Right renal pelvis (tissue), 4 donors: ENCODE measurements at regions not wholly inside any gene's neighbourhood (a gene's known extent, or its start where the extent isn't known, plus 50 kb on each side); places are given as distances from the start of the nearest gene placed in this dataset.

Source experiments
- DNase-seq, 4 donors: peaks; one replicate each; pipeline ENCODE4 v3.0.0-alpha.2; 2013; ENCODE audit warnings: low read depth in 4 of 4, low spot score in 3 of 4, missing footprints in 1 of 4

DNA sequence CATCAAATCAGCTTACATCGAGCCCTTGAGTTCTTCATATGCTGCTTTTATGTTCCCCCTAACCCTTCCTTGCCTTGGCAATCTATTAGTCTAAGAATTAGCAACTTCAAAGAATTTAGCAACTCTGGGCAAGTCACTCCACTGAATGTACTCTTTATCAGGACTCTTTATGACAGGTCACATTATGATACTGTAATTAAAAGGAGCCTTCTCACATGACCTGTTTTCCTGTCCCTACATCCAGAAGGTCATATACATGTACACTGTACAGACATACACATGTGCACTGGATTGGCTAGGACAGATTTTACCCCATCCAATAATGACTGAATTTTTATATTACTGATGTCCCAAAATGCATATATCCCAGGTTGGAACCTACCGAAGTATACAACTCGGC, 463.1 kb downstream of the SHQ1 start:
- no peak for DNase-seq

DNA sequence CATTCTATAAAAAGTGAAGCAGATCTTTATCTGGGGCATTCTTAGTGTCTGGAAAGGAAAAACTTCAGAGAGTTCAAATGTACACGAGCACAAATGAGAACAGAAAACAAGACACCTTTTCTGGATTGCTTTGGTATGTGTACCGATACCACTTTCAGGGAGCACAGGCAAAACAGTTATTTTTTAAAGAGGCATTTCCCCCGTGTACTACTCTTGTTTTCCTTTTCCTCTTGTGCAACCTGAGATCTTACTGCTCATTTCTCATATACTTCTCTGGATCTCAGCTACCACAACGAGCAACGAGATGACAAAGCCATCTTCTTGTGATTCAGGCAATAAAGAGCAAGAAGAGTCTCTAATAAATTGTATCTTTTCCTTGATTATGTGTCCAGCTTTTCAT, 463.6 kb downstream of the SHQ1 start:
- DNase-seq, result no peak

DNA sequence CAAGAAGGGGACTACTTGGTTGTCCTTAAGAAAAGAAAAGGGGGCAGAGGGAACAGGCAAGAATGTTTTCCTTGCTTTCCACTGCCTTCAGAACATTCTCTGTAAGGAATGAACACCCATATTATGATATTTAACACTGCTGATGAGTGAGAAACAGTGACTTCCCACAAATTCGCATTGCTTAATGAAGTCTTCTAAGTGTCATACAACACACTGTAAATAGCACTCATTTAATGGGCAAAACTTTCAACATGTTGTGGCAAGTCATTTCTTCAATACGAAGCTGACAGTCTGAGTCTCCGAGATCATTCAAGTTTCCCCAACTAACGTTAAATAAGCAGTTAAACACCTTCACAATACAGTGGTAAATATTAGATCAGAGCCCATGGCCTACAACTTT, 464.4 kb downstream of the SHQ1 start:
- DNase-seq, result no peak

DNA sequence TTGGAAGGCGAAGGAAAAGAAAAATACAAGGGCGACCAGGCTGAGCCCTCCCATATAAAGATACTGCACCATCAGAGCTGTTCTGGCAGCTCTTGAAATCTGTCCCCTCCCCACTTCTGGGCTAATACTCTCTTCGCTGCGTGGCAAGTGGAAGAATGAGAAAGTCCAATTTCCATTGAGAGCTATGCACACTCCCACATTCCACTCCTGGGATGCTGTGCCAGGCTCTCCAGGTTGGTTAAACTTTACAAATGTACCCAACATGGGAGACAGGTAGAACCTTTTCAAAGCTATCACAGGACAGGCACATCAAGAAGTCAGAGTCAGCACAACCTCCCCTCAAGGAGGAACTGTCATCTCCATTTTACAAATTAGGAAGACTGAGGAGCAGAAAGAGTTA, 465.0 kb downstream of the SHQ1 start:
- DNase-seq, result no peak

DNA sequence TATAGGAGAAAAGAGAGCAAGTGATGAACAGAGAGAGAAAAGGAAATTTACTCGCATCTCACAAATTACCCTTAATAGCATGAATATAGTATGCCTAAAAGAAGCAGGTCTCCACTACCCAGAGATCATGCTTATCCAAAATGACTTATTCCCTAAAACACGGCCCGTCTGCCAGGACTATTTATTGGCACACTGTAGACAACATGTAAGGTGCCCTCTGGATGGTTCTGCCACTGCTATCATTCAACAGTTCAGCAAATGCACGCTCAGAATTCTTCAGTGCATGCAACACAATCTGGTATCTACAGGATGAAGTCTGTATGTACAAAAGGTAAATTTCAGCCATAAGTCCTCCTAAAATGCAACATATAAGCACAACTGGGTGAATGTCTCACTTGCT, 465.8 kb downstream of the SHQ1 start:
- no peak for DNase-seq

DNA sequence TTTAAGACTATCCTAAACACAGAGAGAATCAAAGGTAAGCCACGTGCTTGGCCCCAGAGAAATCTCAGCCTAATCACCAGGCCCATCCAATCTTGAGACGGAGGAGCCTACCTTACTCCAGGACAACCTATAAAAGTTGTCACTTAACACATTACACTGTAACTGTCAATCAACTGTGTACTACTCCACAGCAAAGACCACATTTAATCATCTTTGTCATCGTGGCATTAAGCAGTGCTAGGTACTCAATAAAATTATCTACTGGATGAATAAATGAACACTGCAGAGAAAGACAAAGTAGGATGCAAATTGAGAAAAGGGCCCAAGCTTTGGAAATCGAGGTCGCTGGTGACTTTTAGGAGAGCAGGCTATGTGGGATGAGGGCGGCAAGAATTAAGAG, 466.7 kb downstream of the SHQ1 start:
- DNase-seq, result no peak

DNA sequence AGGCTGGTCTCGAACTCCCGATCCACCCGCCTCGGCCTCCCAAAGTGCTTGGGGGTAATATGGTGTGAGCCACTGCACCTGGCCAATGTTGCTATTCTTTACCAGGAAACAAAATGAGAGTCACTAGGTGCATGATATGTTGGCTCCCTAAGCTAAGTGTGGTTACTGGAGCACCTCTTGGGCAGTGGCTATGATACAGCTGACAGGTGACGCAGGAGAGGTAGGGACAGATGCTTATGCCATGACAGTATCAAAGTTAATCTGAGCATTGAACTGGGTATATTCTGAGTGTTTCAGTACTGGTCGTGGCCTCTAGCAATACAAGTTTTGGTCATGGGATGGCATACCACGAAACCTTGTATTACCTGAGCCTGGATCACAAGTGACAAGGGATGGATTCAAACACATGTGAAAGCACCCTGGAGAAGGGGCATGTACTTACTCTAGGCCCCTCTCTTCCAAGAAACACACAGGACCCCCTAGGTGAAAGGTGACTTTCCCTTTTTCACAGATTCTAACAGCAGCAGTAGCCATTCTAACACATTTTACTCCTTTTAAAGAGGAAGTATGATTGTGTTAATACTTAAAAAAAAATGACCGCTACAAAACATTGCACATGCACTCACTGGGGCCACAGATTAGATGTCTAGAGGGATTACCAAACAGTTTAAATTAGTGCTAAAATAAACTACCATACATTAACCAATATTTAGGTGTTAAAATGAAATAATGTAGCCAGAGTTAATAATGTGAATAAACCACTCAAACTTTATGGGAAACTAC, 467.3 kb downstream of the SHQ1 start:
- no peak for DNase-seq

DNA sequence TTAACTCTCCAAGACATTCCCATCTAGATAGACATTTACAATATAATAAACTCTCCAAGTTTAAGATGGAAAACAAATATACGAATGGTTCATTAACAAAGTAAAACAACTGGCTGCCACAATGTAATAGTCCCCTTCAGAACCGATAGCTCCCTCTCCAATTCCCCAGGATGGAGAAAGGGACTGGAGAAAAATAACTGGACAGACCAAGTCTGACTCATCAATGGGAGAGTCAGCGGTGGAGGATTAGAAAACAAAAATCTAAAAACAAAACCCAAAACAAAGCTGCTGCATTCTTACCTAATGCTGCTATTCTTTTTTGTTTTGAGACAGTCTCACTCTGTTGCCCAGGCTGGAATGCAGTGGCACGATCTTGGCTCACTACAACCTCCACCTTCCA, 468.1 kb downstream of the SHQ1 start:
- no peak for DNase-seq

DNA sequence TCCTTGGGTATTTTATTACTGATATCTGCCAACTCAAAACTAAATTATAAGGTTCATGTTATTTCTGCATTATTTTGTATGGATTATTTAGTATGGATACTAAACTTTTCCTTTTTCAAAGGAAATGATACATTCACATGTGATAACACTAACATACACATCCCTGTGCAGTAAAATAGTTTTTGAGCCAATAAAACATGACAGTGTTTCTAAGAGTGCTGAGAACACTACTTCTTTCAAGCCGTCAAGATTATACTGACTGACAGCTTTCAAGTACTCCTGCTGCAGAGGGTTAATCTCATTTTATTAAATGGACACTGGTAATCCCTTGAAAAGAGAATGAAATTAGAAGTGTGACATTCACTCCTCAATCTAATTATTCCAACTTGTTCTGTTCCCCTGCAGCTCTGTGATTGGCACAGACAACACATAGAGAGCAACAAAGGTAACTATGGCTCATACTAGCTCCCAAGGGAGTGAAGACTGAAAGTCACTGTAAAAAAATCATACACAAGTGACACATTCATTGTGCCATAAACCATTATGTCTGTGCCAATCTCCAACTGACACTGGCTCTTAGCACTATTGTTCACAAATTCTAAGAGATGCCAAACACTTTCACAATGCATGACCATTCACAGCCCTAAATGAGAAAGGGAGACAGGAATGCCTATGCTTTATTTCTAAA, 468.6 kb downstream of the SHQ1 start:
- no peak for DNase-seq

DNA sequence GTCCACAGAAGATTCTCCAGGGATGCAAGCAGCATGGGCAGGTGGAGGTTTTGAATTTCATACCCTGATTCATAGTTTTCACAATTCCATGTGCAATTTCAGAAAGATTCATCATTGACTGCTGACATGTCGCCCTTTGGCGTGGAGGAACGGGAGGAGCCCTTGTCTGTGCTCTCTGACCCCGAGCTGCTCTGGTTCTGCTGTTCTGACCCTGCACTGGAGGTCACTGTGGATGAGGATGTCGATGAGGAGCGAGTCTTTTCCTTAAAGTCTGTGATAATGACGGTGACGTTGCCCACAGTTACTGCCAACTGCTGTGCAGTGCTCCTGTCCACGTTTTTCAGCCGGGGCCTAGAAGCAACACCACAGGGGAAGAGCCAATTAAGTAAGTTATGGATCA, 470.0 kb downstream of the SHQ1 start:
- DNase-seq, result no peak

DNA sequence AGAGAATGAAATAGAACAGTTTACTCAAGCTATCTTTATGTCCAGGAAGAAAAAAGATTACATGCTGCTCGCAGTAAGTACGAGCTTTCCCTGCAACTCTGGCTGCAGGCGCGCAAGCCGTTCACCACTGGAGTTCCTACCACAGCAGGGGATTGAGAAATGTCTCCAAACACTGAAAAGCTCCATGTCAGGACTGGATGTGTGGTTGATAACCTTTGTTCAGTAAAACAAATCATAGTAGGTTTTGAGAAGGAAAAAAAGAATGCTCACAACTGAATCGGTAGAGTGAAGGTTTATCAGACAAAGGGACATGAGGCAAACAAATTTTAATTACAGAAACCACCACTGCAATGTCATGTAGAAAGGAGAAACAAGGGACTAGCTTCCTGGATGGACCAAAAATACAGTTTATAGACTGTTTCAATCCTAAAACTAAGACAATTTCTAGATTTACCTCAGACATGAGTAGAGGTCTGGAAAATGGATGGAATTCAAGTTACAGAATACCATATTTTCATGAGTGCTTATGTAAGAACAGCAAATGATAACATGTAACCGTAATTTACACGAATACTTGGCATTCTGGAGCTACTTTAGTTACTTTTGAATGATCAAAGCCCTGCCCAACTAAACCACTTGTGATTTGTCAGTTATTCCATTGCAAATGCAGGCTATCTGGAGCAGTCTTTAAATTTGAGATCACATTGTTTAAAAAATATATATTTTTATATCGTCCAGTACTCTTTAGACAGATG, 471.1 kb downstream of the SHQ1 start:
- DNase-seq, result no peak

DNA sequence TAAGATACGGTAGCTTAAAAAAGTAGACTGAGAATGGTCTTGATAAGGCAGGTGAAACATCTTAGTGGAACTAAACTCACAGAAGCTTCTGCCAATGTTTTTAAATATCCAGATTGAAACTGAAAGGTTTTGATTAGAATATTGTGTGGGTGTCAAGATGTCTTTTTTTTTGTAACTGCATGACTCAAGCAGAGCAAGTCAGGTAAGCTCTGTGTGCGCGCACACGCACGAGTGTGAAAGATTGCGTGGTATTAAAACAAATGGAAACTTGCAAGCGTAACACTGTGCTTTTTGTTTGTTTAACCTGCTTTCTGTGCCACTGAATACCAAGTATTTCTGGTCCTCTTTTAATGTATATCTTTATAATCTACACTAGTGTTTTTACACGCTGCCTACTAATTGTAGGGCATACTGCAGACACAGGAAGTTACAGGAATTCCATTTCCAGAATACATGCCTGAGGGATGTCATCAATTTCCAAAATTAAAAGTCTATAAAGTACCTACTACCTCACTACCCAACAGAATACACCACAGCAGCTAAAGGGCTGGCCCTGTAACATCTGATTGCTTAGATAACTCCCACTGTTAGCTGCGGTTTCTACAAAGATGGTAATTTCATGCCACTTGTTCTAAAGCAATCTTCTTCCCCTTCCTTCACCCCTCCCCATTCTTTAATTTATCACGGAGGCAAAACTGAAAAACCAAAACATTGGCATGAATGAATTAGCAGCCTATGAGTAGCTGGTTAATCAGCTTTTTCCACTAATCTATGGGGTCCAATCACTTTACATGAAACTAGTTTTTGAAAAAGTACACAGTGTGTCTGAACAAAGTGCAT, 472.8 kb downstream of the SHQ1 start:
- DNase-seq, result no peak

DNA sequence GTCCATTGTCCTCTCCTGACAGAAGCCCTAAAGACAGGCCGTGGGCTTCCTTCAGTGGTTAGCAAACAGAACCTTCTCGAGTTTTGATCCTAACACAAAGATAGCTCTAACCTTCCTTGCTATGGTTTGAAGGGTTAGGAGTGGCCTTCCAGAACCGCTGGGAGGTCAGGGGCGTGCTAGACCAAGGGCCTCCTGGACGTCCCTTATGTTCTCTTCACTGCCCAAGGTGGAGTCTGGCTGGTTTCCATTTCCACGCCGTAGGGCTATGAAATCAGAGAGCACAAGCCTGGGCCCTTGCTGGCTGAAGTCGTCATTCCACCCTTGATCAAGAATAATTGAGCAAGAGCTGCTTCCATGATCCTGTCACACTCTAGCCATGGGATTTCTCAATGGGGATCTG, 475.1 kb downstream of the SHQ1 start:
- DNase-seq, result no peak

DNA sequence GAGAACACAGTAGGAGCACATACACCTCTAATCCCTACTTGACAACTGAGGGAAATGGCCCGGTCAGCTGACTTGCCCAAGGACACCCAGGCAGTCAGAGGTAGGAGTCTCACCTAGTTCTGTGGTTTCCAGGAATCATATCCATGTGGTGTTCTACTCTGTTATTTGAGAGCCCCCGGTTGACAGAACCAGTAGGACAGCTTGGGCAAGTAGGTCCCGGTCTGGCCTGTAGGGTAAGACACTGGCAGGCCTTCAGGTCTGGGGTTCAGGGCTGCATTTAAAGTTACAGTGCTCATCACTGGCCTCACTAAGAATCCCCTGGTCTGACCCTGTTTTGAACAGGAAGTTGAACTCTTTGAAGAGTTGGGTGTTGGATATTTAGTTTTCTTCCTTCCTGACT, 476.1 kb downstream of the SHQ1 start:
- no peak for DNase-seq

DNA sequence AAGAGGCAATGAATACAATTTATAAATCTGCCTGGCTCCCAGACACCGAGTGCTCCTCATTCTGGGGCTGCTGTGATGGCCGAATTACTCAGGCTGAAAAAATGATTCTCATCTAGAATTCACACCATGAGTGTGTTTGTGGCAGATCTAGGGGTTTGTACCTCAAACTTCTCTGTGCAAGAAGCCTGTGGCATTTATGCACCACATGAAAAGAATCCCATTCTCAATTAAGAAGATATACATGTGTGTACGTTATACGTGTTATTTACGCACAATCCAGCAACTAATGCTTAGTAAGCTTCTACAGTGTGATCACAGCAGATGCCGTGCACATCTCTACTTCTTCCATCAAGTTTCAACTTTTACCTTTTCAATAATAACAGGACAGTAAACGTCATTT, 476.8 kb downstream of the SHQ1 start:
- no peak for DNase-seq

DNA sequence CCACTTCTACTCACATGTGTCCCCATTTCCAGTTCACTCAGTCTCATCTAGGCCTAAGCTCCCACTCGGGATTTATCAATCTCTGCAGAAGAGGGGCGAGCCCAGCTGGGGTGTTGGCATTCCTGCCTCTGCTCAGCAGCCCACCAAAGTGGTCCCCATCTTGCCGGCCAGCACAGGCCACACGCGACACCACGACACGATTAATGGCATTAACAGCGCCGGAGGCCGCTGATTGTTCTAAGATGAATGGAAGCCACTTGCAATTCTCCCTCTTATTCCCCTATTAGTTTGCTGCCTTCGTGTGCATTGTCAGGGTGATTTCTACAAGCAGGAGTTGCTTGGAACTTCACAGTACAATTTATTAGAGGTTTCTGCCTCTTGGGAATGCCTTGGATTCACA, 477.3 kb downstream of the SHQ1 start:
- no peak for DNase-seq

DNA sequence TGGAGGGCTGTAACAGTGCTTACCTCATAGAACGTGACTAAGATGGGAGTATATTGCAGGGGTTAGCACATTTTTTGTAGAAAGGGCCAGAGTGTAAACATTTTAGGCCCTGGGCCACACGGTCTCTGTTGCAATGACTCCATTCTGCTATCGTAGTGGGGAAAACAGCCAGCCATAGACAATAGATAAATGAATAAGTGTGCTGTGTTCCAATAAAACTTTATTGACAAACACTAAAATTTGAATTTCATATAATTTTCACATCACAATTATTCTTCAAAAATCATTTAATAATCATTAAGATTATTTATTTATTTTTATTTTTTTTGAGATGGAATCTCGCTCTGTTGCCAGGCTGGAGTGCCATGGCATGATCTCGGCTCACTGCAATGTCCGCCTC, 478.6 kb downstream of the SHQ1 start:
- DNase-seq, result no peak

DNA sequence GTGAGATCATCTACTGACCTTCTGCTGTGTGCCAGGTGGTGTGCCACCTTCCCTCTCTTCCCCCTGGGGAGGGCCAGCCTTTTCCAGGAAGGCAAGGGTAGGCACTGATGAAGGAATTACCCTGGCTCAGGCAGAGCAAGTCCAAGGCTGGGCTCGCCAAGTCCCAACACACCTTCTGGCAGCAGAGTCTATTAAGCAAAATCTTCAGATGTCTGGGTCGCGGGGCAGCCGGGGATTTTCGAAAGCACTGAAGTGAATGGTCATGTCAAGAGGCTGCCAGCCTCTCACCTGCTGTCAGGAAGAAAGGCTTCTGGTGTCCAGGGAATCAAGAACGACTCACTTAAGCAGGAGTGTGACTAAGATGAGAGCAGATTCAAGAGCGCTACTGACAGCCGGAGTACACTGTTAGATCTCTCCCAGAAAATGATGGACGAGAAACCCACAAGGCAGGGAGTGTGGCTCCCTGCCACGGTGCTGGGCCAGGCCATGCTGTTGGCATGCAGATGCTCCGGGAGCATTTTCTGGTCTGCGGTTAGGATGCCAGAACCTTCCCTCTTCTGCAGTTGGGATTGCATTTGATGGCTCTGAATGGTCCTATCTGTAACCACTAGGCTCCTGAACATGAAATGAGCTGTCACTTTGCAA, 479.8 kb downstream of the SHQ1 start:
- no peak for DNase-seq

DNA sequence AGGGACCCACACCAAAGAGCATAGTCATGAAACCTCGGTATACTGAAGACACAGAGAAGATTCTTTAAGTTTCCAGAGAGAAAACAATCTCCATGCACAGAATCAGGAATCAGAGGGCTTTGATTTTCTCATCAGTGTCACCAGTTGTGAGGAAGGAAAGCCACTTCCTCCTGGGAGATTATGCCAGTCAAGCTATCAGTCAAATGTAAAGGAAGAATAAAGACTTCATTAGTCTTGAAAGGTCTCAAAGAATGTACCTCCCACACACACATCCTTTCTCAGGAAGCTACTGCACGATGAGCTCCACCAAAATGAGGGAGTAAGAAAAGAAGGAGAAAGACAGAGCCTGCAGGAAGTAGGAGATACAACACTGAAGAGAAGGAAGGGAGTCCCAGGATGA, 486.3 kb downstream of the SHQ1 start:
- DNase-seq, result no peak

DNA sequence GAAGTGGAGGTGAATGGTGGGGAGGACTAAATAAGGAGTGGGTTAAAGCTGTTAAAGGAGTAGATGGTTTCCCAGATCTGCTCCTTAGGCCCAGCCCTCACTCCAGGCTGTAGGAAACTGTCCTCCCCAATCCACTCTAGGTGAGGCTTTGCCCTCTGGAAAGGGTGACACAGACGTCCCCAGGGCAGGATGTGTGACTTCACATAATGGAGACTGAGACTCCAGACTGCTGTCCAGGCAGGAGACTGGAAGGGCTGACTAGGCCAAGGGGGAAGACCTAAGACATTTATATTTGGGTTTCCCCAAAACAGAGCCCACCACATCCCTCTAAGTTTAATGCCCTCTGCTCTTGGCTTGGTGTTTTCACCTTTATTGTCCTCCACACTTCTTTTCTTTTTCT, 488.5 kb downstream of the SHQ1 start:
- no peak for DNase-seq
